SJCRH30 (cell line): ENCODE measurements at regions not wholly inside any gene's neighbourhood (a gene's known extent, or its start where the extent isn't known, plus 50 kb on each side); places are given as distances from the start of the nearest gene placed in this dataset.

Experiments used
- DNase-seq, 2 experiments: peaks; one replicate each; pipeline ENCODE4 v3.0.0-alpha.2; 2015 to 2020
- H3K27ac ChIP-seq: fragments of 250-450 bp; sonication (Bioruptor Pico); 2 replicates; pipeline ENCODE4 v1.5.1; 2020; ENCODE audit warnings: mild to moderate bottlenecking, moderate library complexity
- H3K27me3 ChIP-seq: fragments of 250-450 bp; sonication (Bioruptor Pico); 2 replicates; pipeline ENCODE4 v1.5.1; 2020; ENCODE audit warnings: mild to moderate bottlenecking, moderate library complexity
- H3K36me3 ChIP-seq: fragments of 250-450 bp; sonication (Bioruptor Pico); 2 replicates; pipeline ENCODE4 v1.5.1; 2020; ENCODE audit warnings: mild to moderate bottlenecking, moderate library complexity
- H3K4me1 ChIP-seq: fragments of 250-450 bp; sonication (Bioruptor Pico); 2 replicates; pipeline ENCODE4 v1.5.1; 2020; ENCODE audit warnings: mild to moderate bottlenecking, moderate library complexity
- H3K4me3 ChIP-seq: fragments of 250-450 bp; sonication (Bioruptor Pico); 2 replicates; pipeline ENCODE4 v1.5.1; 2020; ENCODE audit warnings: mild to moderate bottlenecking, moderate library complexity
- H3K9me3 ChIP-seq: fragments of 250-450 bp; sonication (Bioruptor Pico); replicated peaks from 2 replicates; pipeline ENCODE4 v1.5.1; 2020; ENCODE audit warnings: mild to moderate bottlenecking, moderate library complexity

- no peaks in the 10 kb centered on the region for H3K36me3 ChIP-seq
- no peak overlapping the region for H3K4me3 ChIP-seq
- no peaks in the 10 kb centered on the region for H3K9me3 ChIP-seq
- no peak for DNase-seq
- no peaks in the 10 kb centered on the region for H3K4me1 ChIP-seq
- no peaks in the 10 kb centered on the region for H3K27me3 ChIP-seq
- H3K27ac ChIP-seq, result no peak overlapping the region
Observed at GRCh38 chr15:79373113-79373512, 59.0 kb upstream of the MINAR1 start.

DNA sequence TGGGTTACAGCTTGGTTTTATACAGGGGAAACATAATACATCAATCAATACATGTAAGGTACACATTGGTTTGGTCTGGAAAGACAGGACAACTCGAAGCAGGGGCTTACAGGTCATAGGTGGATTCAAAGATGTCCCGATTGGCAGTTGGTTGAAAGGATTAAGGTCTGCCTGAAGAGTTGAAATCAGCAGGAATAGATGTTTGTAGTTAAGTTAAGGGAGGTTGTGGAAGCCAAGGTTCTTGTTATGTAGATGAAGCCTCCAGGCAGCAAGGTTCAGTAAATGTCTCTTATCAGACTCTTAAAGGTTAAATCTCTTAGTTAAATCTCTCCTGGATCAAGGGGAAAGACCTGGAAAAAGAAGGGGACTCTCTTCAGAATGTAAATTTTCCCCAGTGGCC, 58.4 kb upstream of the MINAR1 start:
- Histone ChIP-seq H3K27ac (no peak overlapping the region), H3K36me3 (no peaks in the 10 kb centered on the region), H3K27me3 (no peaks in the 10 kb centered on the region), H3K9me3 (no peaks in the 10 kb centered on the region), H3K4me1 (0 out of 2 replicates have a peak, but pooled peaks cover 3% of the 10 kb centered on the region), H3K4me3 (no peak overlapping the region)
- no peak for DNase-seq

DNA sequence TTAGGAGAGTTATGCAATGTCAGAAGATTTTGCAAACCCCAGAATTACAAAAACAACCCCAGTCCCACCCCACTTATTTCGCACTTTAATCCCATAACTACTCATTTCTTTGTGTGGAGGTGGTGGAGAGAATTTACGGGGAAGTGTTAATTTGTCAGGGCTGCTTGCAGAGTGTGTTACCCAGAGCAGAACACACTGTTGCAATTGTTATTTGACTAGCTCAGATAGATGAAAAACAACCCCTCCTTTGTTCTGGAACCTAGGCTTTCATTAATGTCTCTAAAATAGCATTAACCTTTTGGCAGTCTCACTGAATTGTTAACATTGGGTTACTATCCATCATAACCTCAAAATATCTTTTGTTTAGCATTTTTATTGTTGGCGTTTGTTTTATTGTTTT, 55.8 kb upstream of the MINAR1 start:
- Histone ChIP-seq H3K9me3 (no peaks in the 10 kb centered on the region), H3K27ac (no peak overlapping the region)
- no peak for DNase-seq

GRCh38 chr15:79378394-79379109, 53.6 kb upstream of the MINAR1 start:
- Histone ChIP-seq H3K27ac (no peak overlapping the region), H3K36me3 (no peaks in the 10 kb centered on the region), H3K4me1 (0 out of 2 replicates have a peak, but pooled peaks cover 3% of the 10 kb centered on the region), H3K9me3 (no peaks in the 10 kb centered on the region), H3K27me3 (no peaks in the 10 kb centered on the region), H3K4me3 (no peak overlapping the region)
- DNase-seq, result peak; percentile 33 to 55

More for the DNA sequence above, 55.8 kb upstream of the MINAR1 start:
- Histone ChIP-seq H3K4me3 (no peak overlapping the region), H3K27me3 (no peaks in the 10 kb centered on the region), H3K36me3 (no peaks in the 10 kb centered on the region), H3K4me1 (0 out of 2 replicates have a peak, but pooled peaks cover 3% of the 10 kb centered on the region)

DNA sequence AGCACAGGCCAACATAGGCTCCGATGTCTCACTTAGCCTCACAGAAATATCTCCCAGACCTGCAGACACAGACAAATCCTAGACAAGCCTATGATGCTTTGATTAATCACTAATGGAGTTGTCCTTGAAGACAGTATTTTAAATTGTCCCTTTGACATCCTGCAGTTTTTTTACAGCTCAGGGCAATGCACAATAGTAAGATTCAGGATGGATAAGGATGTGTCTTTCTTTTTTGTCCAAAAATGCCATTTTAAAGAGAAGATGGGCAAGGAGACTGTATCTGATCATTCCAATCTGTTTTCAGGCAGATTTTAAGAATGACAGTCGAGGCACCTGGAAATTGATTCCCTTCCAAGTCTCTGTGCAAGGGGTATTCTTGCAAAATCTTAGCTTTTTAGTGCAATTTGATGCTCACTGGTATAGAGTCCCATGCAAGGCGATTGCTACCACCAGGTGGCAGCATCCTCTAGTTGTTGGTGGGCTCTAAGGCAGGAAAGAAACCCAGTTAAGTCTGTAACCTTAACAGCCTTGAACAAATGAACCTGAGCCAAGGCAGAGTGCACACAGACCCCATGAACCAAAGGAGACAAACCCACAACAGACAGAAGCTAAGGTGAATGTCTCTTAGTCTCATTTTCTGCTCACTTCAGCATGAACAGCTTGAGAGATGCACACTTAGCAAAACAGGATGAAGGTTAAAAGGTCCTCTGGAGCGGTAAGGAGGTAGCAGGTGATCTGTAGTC, 51.2 kb upstream of the MINAR1 start:
- H3K27ac ChIP-seq, result no peak overlapping the region
- no peak overlapping the region for H3K4me3 ChIP-seq
- DNase-seq, result peak; percentile 62 to 82
- no peaks in the 10 kb centered on the region for H3K36me3 ChIP-seq
- H3K4me1 ChIP-seq, result 0 out of 2 replicates have a peak, but pooled peaks cover 3% of the 10 kb centered on the region
- H3K27me3 ChIP-seq, result no peaks in the 10 kb centered on the region
- H3K9me3 ChIP-seq, result no peaks in the 10 kb centered on the region

- no peaks in the 10 kb centered on the region for H3K27me3 ChIP-seq
- no peaks in the 10 kb centered on the region for H3K9me3 ChIP-seq
- 0 out of 2 replicates have a peak, but pooled peaks cover 3% of the 10 kb centered on the region for H3K4me1 ChIP-seq
- no peak for DNase-seq
- no peaks in the 10 kb centered on the region for H3K36me3 ChIP-seq
- H3K27ac ChIP-seq, result no peak overlapping the region
- H3K4me3 ChIP-seq, result no peak overlapping the region
Observed at GRCh38 chr15:79381593-79381992, 50.5 kb upstream of the MINAR1 start.
